C1 segment of cervical spinal cord (tissue), 14 donors: ENCODE measurements at regions not wholly inside any gene's neighbourhood (a gene's known extent, or its start where the extent isn't known, plus 50 kb on each side); places are given as distances from the start of the nearest gene placed in this dataset.

Experiments
- DNase-seq, 14 donors: peaks; one replicate each; lab custom pipeline; 2025; lab: John Stamatoyannopoulos, UW

- no peak for DNase-seq
Measured at GRCh38 chr4:146998157-146998556, 52.5 kb upstream of the TTC29 start.

- no peak for DNase-seq
Measured at GRCh38 chr4:147003956-147004809, 58.5 kb upstream of the TTC29 start.

- DNase-seq, result no peak
Measured at GRCh38 chr4:147006229-147006628, 60.6 kb upstream of the TTC29 start.

GRCh38 chr4:147009875-147010274 lies 64.2 kb upstream of the TTC29 start:
- no peak for DNase-seq

DNA sequence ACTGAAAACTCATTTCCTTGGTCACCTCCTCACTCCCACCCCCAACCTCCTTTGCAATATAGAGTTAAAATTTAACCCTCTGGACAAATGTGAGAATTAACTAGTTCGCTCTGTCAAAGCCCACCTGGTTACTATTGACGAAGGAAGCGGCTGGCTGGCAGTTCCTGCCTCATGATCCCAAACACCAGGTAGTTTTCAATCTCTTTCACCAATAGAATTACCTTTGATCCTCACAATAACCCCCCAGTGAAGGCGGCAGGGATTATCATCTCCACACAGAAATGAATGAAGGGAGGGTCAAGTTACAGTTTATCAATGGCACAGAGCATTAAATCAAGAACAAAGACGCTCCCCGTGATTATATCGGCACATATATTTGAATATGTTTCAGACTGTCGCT lies 65.7 kb upstream of the TTC29 start:
- no peak for DNase-seq

GRCh38 chr4:147012059-147012707 lies 66.5 kb upstream of the TTC29 start:
- DNase-seq, result no peak

GRCh38 chr4:147014946-147015345 lies 69.3 kb upstream of the TTC29 start:
- no peak for DNase-seq

- DNase-seq, result no peak
Measured at GRCh38 chr4:147015491-147015890, 69.8 kb upstream of the TTC29 start.

- no peak for DNase-seq
Measured at GRCh38 chr4:147017081-147017480, 71.4 kb upstream of the TTC29 start.

DNA sequence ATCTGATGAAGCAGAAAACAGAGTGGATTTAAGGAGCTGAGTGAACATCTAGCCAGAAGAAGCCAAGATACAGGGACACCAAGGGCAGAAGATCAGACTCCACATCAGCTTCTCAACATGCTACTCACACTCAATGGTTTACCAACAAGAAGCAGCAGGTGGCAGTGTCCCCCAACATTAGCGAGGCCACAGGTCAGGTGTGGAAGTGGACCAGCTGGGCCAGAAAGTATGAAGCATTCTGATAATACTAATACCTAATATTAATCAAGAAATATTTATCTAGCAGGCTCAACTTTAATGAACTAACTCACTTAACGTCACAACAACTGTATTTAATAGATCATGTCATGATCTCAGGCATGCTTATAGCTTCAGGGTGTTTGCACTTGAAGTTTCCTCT lies 73.4 kb upstream of the TTC29 start:
- peak in 9 of 14 donors; percentile 16 to 52 (median 42) for DNase-seq

- DNase-seq, result no peak
Measured at GRCh38 chr4:147020456-147020855, 74.8 kb upstream of the TTC29 start.

DNA sequence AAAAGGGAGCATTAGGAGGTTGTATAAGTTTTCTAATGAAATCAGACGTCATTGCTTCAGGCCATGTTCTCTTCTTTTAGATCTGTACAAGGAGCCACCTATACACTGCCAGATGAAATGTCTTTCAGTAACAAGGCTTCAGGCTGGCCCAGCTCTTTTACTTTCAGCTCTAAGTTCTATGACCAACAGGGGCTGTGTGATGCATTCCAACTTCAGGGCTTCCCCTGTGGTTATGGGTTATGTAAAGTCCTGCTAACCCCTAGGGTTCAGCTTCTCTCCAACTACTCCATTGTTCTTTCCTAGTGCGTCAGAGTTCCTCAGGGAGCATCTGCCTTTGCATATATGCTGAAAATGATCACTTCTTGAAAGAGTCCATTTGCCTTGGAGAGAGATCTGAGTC lies 79.4 kb upstream of the TTC29 start:
- no peak for DNase-seq

GRCh38 chr4:147029296-147029695 lies 83.6 kb upstream of the TTC29 start:
- no peak for DNase-seq

- DNase-seq, result no peak
Measured at GRCh38 chr4:147034372-147034771, 88.7 kb upstream of the TTC29 start.

DNA sequence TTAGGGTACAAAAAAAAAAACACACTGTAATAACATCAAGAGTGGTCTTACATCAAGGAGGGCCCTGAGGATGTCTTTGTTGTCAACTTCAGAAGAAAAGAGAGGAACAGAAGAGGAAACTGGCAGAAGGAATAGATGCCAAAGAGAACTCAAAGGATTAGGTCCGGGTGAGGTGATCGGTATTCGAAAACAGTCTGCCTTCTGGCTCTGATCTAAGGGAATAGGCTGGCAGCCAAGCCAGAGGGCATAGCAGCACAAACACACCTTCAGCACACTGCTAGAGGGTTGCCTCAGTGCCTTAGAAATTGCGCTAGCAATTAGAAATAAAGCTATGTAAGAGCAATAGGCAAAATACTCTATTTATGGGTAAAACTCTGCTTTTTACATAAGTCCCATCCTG lies 91.4 kb upstream of the TTC29 start:
- peak in 3 of 14 donors; percentile 5 to 32 (median 6) for DNase-seq

DNA sequence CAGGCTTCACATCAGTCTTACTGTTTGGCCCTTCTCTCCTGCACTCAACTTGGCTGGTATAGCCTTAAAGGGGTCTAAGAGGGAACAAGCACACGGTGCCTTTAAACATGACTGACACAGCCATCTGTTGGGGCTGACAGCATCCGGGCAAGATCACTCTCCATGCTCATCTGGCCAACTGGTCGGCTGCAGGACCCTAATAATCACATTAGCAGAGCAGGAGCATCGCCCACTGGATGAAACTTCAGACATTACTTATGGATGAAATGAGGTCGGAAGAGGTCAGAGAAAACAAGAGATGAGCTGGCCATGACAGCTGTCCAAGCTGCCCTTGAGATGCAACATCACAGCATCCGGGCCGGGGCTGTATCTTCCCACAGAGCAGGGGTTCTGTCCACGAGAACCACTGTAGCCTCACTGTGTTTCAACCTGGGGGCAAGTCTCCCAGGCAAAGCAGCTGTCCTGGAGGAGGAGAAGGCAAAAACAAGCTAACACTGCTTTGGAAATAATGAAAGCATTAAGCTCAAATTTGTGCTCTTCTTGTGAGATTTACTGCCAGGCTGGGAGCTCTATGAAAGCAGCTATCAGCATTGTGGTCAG lies 94.4 kb upstream of the TTC29 start:
- no peak for DNase-seq

DNA sequence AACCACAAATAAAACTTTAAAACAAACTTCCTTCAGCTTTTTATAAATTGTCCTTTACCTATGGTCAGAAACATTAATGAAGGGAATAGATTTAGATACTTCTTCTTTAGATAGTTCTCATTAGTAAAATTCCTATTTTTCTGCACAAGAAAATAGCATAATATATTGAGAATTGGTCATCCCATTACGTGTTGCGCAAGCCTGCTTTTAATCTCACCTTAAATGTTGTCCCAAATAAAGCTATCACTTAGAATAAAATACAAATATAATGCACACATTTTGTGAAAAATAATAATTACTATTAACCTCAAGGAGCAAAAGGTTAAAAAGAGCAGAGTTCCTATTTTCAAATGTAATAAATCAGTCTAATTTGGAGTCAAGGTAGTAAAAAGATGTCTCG lies 95.2 kb upstream of the TTC29 start:
- no peak for DNase-seq

GRCh38 chr4:147041376-147041775 lies 95.7 kb upstream of the TTC29 start:
- DNase-seq, result no peak

DNA sequence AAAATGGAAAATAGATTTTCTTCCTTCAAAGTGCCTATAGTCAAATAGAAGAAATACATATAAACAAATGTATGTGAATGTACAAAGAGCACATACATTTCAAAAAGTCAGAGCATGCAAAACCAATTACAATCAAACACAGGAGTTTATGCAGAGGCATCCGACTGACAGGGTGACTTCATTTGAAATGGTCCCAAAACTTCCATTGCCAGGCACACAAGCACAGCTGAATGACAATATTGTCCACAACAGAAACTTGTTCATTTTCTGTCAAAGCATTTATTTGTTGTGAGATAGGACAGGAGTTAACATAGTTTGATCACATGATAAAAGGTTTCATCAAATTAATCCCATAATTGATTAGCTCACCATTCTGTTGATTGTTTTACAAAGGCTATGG lies 96.4 kb upstream of the TTC29 start:
- no peak for DNase-seq

DNA sequence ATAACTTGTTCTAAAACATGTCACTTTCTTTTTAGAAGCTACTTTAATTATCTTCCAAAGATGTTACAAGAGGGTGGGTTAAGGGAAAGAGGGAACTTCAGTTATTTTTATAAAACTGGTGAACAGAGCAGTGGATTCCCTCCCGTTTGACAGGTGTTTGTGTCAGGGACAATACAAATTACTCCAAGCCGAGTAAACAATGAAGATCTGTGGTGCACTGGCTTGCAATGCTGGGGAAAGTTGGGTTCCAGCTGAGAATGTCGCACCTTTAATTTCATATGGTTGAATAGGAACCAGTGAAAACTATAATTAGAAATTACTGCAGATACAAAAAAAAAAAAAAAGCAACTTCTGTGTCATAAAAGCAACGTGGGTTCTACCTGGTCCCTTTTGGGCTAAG lies 98.6 kb upstream of the TTC29 start:
- peak in 1 of 14 donors; percentile 12 for DNase-seq

DNA sequence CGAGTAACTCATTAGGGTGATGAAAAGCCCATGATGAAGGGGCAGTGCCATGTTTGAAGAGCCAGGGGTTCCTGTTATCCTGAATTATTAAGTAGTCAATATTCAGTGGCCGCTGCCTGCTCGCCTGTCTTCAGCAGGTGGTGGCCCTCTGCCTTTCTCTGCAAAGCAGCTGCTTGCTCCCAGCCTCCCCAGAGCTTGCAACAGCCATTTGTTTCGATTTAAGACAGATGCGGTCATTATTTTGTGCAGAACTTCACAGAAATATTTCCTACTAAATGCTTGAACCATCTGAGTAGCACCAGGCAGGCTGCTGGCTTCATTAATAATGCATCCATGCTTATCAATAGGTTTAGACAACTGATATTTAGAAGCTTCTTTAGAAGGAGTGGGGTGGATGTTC lies 104.3 kb upstream of the TTC29 start:
- no peak for DNase-seq

DNA sequence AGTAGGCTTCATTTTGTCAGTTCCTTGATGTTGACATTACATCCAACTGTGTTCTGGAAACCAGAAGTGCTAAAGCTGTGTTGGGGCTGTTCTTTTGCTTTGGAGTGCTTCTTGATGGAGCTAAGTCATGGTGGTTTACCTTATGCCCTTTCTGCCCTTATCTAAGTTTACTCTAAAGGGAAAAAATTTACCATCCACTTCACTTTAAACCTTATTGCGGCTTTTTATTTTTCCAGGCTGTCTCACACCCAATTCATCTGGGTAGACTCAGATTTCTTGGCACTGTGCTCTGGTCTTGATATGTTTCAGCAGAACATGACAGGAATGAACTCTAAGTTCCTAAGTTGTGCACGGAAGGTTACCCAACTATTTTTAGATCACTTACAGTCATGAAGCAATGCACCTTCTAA lies 104.7 kb upstream of the TTC29 start:
- no peak for DNase-seq

GRCh38 chr4:147052361-147052760 lies 106.7 kb upstream of the TTC29 start:
- DNase-seq, result no peak
